ENCODE measurements at regions not wholly inside any gene's neighbourhood (a gene's known extent, or its start where the extent isn't known, plus 50 kb on each side); places are given as distances from the start of the nearest gene placed in this dataset.

GRCh38 chr4:24643774-24644520 is 59.6 kb upstream of the DHX15 start:
- DNase-seq (ENCODE audit: low spot score in 2 of 2): no peak
- Histone ChIP-seq H3K4me1 (no peaks in the 10 kb centered on the region), H3K9me3 (no peaks in the 10 kb centered on the region), H3K27ac (no peak overlapping the region), H3K27me3 (no peaks in the 10 kb centered on the region), H3K36me3 (no peaks in the 10 kb centered on the region), H3K4me3 (no peak overlapping the region)
- TF ChIP-seq POLR2A (IDR thresholded peaks at IDR 0.05): no peak
- TF ChIP-seq POLR2AphosphoS5 (IDR thresholded peaks at IDR 0.05): no peak
- no peak for TF ChIP-seq CTCF (IDR thresholded peaks at IDR 0.05)
- intact Hi-C loops (cut with DNase I; ENCODE audit: low total_unique reads): no loop called here

GRCh38 chr4:24644983-24645764 is 60.8 kb upstream of the DHX15 start:
- no peak for DNase-seq (ENCODE audit: low spot score in 2 of 2)
- H3K9me3 ChIP-seq: no peaks in the 10 kb centered on the region
- H3K4me3 ChIP-seq: no peak overlapping the region
- no peaks in the 10 kb centered on the region for H3K27me3 ChIP-seq
- intact Hi-C loops (cut with DNase I; ENCODE audit: low total_unique reads): no loop called here
- H3K36me3 ChIP-seq: no peaks in the 10 kb centered on the region
- TF ChIP-seq POLR2A (IDR thresholded peaks at IDR 0.05): no peak
- TF ChIP-seq POLR2AphosphoS5 (IDR thresholded peaks at IDR 0.05): no peak
- no peak for TF ChIP-seq CTCF (IDR thresholded peaks at IDR 0.05)
- H3K4me1 ChIP-seq: no peaks in the 10 kb centered on the region
- H3K27ac ChIP-seq: no peak overlapping the region

DNA sequence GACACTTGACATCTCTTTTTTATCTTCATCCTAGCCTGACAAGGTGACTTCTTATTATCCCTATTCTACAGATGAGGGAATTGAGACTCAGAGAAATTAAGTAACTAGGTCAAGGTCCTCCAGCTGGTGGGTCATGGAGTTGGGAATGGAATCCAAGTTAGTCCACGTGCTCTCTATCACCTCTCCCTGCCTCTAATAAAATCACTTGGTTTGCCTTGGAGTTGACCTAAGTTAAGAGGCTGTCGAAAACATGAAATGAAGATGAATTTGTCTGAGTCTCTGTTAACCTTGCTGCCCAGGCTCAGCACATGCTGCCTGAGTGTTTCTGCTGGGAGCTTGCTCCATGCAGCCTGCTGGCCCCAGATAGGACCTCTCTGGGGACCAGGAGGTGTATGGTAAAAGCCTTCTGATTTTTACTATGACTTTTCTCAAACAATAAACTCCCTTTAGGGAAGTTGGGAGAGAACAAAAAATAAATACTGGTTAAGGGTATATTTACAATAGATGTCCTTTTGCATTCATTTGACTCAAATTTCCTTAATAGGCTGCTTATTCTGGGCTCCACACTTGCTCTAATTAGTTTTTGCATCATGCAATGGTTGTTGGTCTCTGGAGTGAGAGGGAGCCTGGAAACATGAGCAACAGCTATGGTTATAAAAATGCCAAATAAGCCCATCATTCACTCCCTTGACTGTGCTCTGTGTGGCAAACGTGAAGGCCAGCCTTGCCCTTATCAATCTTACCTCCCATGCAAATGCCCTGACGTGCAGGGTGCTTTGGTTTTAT is 61.6 kb upstream of the DHX15 start:
- Histone ChIP-seq H3K27ac (no peak overlapping the region), H3K4me1 (no peaks in the 10 kb centered on the region)
- TF ChIP-seq CTCF (IDR thresholded peaks at IDR 0.05) (no peak), POLR2AphosphoS5 (IDR thresholded peaks at IDR 0.05) (no peak), POLR2A (IDR thresholded peaks at IDR 0.05) (no peak)

DNA sequence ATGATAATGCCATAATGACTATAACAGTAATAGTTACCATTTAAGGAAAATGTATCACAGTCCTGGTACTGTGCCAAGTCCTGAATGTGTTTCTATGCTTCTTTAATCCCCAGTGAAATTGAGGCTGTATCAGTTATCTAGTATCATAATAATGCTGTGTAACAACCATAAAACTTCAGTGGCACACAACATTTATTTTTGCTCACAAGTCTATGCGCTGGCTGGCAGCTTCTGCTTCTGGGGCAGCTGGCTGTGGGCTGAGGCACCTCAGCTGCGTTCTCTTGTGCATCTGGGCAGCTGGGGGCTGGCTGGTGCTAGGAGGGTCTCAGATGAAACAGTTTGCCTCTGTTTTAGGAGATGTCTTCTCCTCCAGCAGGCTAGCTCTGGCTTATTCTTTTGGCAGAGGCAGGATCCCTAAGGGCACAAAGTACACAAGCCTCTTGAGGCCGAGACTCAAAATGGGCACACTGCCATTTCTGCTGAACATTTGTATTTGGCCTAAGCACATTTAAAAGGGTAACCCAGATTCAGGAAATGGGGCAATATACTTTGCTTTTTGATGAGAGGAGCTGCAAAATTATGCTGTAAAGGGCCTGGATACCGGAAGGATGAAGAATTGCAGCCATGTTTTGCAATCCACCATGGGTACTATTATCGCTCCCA is 62.6 kb upstream of the DHX15 start:
- no peak overlapping the region for H3K27ac ChIP-seq
- intact Hi-C loops (cut with DNase I; ENCODE audit: low total_unique reads): no loop called here
- no peaks in the 10 kb centered on the region for H3K36me3 ChIP-seq
- TF ChIP-seq POLR2A (IDR thresholded peaks at IDR 0.05) (no peak), POLR2AphosphoS5 (IDR thresholded peaks at IDR 0.05) (no peak), CTCF (IDR thresholded peaks at IDR 0.05) (no peak)
- H3K4me1 ChIP-seq: no peaks in the 10 kb centered on the region
- no peak overlapping the region for H3K4me3 ChIP-seq
- no peak for DNase-seq (ENCODE audit: low spot score in 2 of 2)
- H3K27me3 ChIP-seq: no peaks in the 10 kb centered on the region
- no peaks in the 10 kb centered on the region for H3K9me3 ChIP-seq

More for the DNA sequence above, 61.6 kb upstream of the DHX15 start:
- DNase-seq (ENCODE audit: low spot score in 2 of 2): no peak
- H3K36me3 ChIP-seq: no peaks in the 10 kb centered on the region
- H3K9me3 ChIP-seq: no peaks in the 10 kb centered on the region
- intact Hi-C loops (cut with DNase I; ENCODE audit: low total_unique reads): no loop called here
- H3K4me3 ChIP-seq: no peak overlapping the region
- H3K27me3 ChIP-seq: no peaks in the 10 kb centered on the region
